Spleen (tissue), 7 donors: ENCODE measurements at regions not wholly inside any gene's neighbourhood (a gene's known extent, or its start where the extent isn't known, plus 50 kb on each side); places are given as distances from the start of the nearest gene placed in this dataset.

Experiments
- POLR2AphosphoS5 ChIP-seq, 3 donors: sonication (generic); formaldehyde crosslinking; IDR thresholded peaks; one replicate each; pipeline ENCODE4 v1.5.1; 2017; ENCODE audit warnings: antibody characterized with exemption in 3 of 3
- TF ChIP-seq, protein P1 (sequence below), 11 experiments: fragments of 200-600 bp in 7 of 11; fragments of 450-650 bp in 4 of 11; sonication (generic) in 4 of 11; IDR thresholded peaks in 8 of 11; conservative IDR thresholded peaks in 3 of 11; 1 replicate in 7 of 11; 2 replicates in 4 of 11; pipeline versions ENCODE4 v1.4.0 to v1.8.0; 2016 to 2021; ENCODE audit warnings: antibody characterized with exemption in 11 of 11, inconsistent platforms in 4 of 11, mild to moderate bottlenecking in 1 of 11
- donor health status: DM: no; HTN: no; CAD: no; lungs with moderate emphysema.
- donor health status: DM: no; HTN: no; CAD: no.
- donor health status: DM: no; HTN: no; CAD: no.

DNA sequence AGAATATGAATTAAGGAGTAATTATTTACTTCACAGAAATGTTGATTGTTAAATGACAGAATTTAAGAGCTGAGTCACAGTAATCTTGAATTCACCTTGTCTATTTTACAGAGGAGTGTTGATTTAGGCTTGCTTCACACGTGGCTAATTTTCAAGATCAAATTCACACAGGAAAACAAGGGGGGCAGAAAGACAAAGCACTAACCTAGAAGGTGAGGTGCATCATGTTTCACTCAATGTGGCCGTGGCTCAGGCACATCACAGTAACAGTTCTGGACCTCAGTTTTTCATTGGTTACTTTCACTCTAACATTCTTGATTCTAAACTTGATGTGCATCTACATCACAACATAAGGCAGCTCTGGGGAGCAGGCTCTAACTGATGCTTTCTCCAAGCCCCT lies 69.6 kb upstream of the GNAQ start:
- no peak for TF ChIP-seq POLR2AphosphoS5 (IDR thresholded peaks at IDR 0.05)
- TF ChIP-seq, protein P1, sequence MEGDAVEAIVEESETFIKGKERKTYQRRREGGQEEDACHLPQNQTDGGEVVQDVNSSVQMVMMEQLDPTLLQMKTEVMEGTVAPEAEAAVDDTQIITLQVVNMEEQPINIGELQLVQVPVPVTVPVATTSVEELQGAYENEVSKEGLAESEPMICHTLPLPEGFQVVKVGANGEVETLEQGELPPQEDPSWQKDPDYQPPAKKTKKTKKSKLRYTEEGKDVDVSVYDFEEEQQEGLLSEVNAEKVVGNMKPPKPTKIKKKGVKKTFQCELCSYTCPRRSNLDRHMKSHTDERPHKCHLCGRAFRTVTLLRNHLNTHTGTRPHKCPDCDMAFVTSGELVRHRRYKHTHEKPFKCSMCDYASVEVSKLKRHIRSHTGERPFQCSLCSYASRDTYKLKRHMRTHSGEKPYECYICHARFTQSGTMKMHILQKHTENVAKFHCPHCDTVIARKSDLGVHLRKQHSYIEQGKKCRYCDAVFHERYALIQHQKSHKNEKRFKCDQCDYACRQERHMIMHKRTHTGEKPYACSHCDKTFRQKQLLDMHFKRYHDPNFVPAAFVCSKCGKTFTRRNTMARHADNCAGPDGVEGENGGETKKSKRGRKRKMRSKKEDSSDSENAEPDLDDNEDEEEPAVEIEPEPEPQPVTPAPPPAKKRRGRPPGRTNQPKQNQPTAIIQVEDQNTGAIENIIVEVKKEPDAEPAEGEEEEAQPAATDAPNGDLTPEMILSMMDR (IDR thresholded peaks at IDR 0.05 in 8 of 11, conservative IDR thresholded peaks at IDR 0.05 in 3 of 11): no peak
